ENCODE measurements at regions not wholly inside any gene's neighbourhood (a gene's known extent, or its start where the extent isn't known, plus 50 kb on each side); places are given as distances from the start of the nearest gene placed in this dataset.
A peak's percentile ranks its signal among the peaks of the same experiment; 100 is the strongest.
"Not testable (repeated sequence)": the region's sequence is repeated elsewhere in the genome, so short reads cannot be mapped to it uniquely, and the experiment has no call there.

DNA sequence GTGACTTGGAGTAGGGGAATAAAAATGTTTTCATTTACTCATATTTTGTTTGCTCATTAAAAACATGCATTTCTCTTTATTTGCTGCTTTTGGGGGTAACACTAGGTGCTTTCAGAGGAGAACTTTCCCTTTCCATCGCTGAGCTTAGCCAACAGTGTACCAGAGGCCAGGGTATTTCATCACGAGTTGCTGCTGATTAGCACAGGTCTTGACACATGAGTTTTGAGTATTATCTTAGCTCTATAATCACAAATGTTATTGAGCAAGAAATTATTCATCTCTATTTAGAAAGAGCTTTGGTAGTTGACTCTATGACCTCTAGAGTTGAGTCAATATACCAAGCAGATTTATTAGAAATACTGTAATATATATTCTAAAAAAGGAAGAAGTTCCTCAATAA lies 375.9 kb downstream of the NXPH1 start:
- DNase-seq, result no peak

DNA sequence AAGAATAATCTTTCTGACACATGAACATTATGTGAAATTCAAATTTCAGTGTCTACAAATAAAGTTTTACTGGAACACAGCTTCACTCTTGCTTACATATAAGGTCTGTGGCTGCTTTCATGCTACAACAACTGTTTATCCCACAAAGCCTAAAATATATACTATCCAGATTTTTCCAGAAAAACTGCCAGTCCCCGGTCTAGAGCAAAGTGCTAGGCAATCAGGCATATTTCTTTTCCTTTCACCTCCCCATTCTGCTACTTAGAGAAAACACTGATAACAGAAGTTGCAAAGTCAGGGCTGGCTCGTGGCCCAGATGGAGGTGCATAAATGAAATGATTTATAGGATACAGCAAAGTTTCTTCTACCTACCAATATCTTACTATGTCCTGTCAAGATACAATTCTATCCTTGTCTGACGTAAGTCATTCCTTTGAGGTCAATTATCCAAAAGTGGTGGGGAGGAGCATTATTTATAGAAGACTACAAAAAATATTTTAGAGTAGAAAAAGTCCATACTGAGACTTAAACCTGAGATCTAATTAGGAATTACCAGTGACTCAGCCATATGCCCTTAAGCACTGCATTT lies 384.1 kb downstream of the NXPH1 start:
- DNase-seq, result peak; percentile 61

DNA sequence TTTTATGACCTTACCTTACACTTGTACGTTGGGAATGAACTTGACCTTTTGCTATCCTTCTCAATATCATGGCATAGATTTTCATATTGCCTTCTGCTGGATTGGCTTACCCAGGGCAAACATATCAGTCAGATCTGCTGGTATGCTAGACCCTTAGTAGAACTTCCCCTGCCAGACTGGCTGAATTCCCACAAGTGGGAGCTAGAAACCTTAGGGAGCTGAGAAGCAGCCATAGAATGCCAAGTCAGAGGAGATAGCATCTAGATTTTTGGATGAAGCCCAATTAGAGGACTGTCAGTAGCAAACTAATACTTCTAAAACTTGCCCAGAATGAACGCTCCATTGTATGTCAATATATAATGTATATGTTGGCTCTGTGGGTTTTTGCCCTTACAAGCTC lies 385.0 kb downstream of the NXPH1 start:
- DNase-seq, result no peak

GRCh38 chr7:8822595-8822994 lies 389.2 kb downstream of the NXPH1 start:
- DNase-seq, result no peak

- DNase-seq, result peak; percentile 10
Observed at GRCh38 chr7:8823486-8823885, 390.1 kb downstream of the NXPH1 start.

GRCh38 chr7:8827329-8827728 lies 393.9 kb downstream of the NXPH1 start:
- DNase-seq, result peak; percentile 13

GRCh38 chr7:8829100-8829499 lies 395.7 kb downstream of the NXPH1 start:
- DNase-seq, result no peak

DNA sequence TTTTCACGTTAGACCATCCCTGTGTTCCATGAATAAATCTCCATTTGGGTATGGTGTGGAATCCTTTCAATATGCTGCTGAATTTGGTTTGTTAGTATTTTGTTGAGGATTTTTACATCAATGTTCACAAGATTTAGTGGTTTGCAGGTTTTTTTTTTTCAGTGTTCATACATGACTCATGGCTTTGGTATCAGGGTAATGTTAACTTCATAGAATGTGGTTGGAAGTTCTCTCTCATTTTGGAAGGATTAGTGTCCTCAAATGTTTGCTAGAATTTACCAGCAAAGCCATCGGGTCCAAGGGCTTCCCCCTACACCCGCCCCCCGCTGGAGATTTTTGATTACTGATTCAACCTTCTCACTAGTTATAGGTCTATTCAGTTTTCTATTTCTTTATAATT lies 398.0 kb downstream of the NXPH1 start:
- no peak for DNase-seq

- no peak for DNase-seq
Observed at GRCh38 chr7:8833355-8833754, 399.9 kb downstream of the NXPH1 start.

DNA sequence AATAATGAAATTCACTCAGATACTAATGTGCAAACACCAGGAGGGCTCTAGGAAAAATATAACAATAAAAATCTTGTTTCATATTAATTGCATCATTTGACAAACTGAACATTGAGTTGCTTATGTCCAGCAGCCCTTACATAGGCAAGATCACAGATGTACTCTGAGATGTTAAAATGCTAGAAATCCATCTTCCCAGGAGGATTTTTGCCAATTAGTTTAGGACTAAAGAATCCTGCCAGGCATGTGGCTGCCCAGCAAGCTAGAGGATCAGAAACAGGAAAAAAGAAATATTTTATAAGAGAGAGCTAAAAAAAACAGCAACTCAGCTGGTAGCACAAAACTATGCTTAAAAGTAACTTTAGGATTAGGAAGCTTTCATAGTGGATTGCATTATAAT lies 407.8 kb downstream of the NXPH1 start:
- peak; percentile 19 for DNase-seq

- no peak for DNase-seq
Observed at GRCh38 chr7:8871716-8872115, 438.3 kb downstream of the NXPH1 start.

- DNase-seq, result no peak
Observed at GRCh38 chr7:8881916-8882315, 448.5 kb downstream of the NXPH1 start.

- no peak for DNase-seq
Observed at GRCh38 chr7:8885480-8886000, 452.1 kb downstream of the NXPH1 start.

DNA sequence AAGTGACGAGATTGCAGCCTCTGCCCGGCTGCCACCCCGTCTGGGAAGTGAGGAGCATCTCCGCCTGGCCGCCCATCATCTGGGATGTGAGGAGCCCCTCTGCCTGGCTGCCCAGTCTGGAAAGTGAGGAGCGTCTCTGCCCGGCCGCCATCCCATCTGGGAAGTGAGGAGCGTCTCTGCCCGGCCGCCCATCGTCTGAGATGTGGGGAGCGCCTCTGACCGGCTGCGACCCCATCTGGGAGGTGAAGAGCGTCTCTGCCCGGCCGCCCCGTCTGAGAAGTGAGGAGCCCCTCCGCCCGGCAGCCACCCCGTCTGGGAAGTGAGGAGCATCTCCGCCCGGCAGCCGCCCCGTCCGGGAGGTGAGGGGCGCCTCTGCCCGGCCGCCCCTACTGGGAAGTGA lies 456.9 kb downstream of the NXPH1 start:
- not testable (repeated sequence) for DNase-seq

GRCh38 chr7:8893775-8894174 lies 460.4 kb downstream of the NXPH1 start:
- no peak for DNase-seq

DNA sequence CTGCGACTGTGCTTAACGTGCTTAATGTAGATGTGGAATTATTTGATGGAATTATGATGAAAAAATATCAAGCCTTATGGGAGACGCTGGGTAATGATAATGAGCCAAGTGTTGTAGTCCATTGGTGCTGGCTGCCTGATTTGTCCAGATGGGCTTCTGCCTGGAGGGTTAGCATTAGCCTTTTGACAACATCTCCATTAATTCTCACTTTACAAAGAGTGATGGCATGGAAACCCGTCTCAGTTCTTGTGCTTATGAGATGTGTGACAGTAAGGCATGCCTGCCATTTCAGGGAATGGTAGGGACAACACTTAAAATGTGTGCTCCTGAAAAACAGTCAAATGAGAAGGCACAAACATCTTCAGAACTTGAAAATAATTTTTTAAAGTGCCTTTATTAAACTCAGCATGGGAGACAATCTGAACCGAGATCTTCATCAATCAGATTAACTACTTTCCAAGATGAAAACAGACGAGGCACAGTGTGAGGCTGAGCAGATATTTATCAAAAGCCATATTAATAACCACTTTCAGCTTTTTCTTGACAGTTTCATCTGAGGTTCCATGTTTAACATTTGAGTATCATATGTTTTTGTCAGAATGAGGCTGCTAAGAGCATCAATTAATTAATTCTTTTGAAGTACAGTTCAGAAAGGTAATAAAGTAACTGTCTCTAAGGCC lies 473.1 kb downstream of the NXPH1 start:
- no peak for DNase-seq

- DNase-seq, result no peak
Observed at GRCh38 chr7:8908889-8909288, 475.5 kb downstream of the NXPH1 start.

DNA sequence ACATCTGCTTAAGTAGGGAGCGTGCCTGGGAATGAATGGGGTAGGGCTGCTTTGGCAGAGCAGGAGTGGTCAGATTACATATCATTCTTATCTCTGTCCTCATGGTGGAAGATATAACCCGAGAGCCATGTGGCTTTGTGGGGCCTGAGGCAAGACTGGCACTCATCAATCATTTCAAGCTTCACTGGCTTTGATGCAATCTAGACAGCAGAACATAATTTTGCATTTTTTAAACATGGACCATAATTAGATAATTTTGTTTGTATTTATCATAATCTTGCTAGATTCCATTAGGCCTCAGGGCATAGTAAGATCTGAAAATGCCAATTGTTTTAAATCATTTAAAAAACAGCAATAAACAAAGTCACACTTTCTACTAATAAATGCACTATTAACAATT lies 480.3 kb downstream of the NXPH1 start:
- peak; percentile 12 for DNase-seq

DNA sequence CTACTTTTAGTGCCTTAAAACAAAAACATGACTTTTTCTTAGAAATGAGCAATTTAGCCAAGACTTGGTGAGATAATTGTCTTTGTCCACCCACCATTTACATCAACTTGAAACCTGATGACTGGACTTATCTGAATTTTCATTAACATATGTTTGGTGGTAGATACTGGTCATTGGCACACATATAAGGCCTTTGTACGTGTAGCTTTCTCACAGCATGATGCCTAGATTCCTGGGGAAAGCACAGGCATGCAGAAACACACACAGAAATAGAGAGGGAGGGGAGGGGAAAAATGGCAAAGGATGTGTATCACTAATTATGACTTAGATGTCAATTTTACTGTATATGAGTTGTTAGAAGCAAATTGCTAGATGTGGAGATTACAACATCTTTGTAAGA lies 488.4 kb downstream of the NXPH1 start:
- DNase-seq, result peak; percentile 1

- no peak for DNase-seq
Observed at GRCh38 chr7:8922726-8923125, 489.3 kb downstream of the NXPH1 start.

DNA sequence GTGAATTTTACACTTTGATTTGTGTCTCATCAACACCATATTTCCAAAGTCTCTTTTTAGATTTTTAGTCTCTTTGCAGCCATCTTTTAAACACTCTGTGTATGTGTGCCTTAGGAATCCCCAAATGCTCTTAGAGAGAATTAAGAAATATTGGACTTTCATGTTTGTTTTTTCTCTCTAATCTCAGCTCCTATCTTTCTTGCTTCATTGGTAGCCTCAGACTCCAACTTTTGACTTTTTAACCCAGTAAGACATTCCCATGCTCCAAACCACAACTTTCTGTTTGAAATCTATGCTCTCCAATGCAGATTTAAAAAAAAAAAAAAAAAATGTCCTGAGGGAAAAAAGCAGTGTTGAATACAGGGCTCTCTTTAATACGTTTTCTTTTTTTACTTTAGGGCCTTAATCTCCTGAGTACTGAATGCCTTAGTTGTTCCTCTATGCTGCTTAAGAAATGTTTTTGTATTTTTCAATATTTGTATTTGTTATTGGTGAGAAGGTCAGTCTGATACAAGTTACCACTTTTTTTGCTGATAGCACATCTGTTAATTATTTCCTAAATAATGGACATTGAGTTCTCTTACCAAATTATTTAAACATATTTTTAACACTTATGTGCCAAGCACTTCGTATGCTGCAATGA lies 489.9 kb downstream of the NXPH1 start:
- DNase-seq, result no peak

DNA sequence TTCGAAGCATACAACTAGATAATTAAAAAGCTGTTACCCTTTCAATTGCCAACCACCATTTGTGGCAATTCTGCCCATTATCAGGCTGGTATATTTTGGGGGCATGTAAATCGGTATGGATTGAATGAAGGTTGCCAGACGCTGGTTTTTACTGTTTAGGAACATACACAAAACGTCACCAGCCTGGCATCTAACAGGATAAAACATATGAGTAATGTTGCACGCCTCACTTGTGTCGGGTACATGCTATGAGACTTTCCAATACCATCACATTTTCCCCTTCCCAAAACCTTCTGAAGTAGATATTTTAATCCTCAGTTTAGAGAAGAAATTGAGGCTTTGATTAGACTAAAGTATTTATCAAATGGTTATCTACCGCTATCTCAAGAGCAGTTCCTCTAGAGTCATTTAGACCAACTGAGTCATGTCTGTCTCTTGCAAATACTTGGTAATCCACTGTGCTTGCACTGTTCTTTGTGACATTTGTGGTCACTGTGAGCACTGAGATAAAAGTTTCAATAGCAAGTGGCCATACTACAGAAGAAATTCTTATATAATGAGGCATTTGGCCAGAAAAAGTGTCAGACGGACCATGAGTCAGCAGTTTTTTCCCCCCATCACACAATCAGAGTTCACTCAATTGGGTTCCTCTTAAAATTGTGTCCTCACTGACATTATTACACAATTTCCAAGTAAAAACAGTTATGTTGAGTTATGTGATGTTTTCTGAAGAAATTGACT lies 498.7 kb downstream of the NXPH1 start:
- peak; percentile 77 for DNase-seq

DNA sequence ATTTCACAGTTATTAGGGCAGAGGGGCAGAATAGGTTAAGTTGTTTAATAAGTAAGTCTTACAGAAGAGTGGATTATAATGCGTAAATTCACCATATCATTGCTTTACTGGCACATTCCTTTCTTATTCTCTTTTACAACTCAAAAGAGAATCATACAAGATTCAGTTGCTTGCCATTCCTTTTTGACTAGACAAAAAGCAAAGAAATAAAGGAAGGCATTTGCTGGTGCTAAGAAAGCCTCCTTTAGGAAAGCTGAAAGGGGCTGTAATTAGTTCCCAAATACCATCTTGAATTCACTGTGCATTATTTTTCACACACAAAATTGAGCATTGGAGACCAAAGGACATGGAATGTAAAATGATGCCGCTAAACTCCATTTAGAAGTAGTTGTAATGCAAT lies 499.3 kb downstream of the NXPH1 start:
- no peak for DNase-seq

- no peak for DNase-seq
Observed at GRCh38 chr7:8937204-8937603, 503.8 kb downstream of the NXPH1 start.

Data from OCI-M1 (cell line).